Prostate gland (tissue), 2 donors: ENCODE measurements at regions not wholly inside any gene's neighbourhood (a gene's known extent, or its start where the extent isn't known, plus 50 kb on each side); places are given as distances from the start of the nearest gene placed in this dataset.

Experiments
- DNase-seq: peaks from one replicate; pipeline ENCODE4 v3.0.0-alpha.2; 2019; ENCODE audit warnings: low spot score
- H3K27ac ChIP-seq, 2 donors: fragments of 200-600 bp; sonication (generic); 2 replicates each; pipeline ENCODE4 v1.5.1; 2017 to 2019
- H3K27me3 ChIP-seq: fragments of 200-600 bp; sonication (generic); replicated peaks from 2 replicates; pipeline ENCODE4 v1.5.1; 2019; ENCODE audit not compliant: insufficient read depth
- H3K36me3 ChIP-seq, 2 donors: fragments of 200-600 bp; sonication (generic); 1 replicate in 1 of 2; 2 replicates in 1 of 2; pipeline versions ENCODE4 v1.5.1 to v1.8.1; 2017 to 2019
- H3K4me1 ChIP-seq: fragments of 200-600 bp; sonication (generic); replicated peaks from 2 replicates; pipeline ENCODE4 v1.5.1; 2019
- H3K4me3 ChIP-seq, 2 donors: fragments of 200-600 bp; sonication (generic); 2 replicates each; pipeline ENCODE4 v1.5.1; 2017 to 2019
- H3K9me3 ChIP-seq: fragments of 200-600 bp; sonication (generic); 2 replicates; pipeline ENCODE4 v1.5.1; 2017
- POLR2A ChIP-seq: fragments of 450-650 bp; IDR thresholded peaks from one replicate; pipeline ENCODE4 v1.6.1; 2016; ENCODE audit warnings: antibody characterized with exemption, mild to moderate bottlenecking
- POLR2AphosphoS5 ChIP-seq: sonication (generic); formaldehyde crosslinking; IDR thresholded peaks from one replicate; pipeline ENCODE4 v1.6.1; 2017; ENCODE audit warnings: antibody characterized with exemption
- WGBS: methylation state at CpG from one replicate; pipeline ENCODE4 v1.1.5; 2018; 5-methylcytosine and 5-hydroxymethylcytosine counted together
- intact Hi-C: fragments of 100-400 bp; cut with DNase I; formaldehyde crosslinking; loops from one replicate; pipeline ENCODE4 v1.14.2; 2022
- TF ChIP-seq, protein P1 (sequence below), 4 experiments: fragments of 200-600 bp in 2 of 4; fragments of 450-650 bp in 2 of 4; sonication (generic) in 2 of 4; IDR thresholded peaks; 1 replicate in 3 of 4; 2 replicates in 1 of 4; pipeline ENCODE4 v1.5.1; 2016 to 2019; ENCODE audit warnings: antibody characterized with exemption in 4 of 4, mild to moderate bottlenecking in 2 of 4, moderate library complexity in 2 of 4

DNA sequence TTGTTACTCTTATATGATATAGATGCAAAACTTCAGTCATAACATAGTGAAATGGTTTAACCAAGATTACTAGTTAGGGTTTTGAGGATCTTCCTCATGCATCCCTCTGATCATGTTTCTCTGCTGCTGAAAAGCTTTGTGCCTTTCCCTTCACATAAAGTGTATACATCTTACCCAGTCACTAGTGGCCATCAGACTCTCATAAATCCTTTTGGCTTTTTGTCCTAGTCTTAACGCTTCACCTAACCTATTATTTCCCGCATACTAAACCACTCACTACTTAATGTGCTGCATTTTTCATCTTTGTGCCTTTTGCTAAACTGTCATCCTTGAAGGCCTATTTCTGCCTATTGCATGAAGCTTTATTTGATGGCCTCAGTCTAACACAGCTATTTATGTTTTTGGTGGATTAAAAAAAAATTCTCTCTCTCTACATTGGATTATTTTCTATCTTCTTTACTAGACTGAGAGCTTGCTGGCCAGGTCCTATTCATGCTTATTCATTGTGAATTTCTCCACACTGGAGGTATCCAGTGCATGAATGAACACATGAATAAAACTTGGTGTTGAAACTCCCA, 717.6 kb upstream of the GOLIM4 start:
- Histone ChIP-seq H3K4me1 (no peaks in the 10 kb centered on the region), H3K9me3 (no peaks in the 10 kb centered on the region), H3K4me3 (no peak overlapping the region), H3K36me3 (no peaks in the 10 kb centered on the region), H3K27ac (no peak overlapping the region), H3K27me3 (no peaks in the 10 kb centered on the region)
- 85% methylated on average over 2 of the region's 2 CpGs for WGBS
- intact Hi-C loops = no loop called here
- no peak for DNase-seq
- TF ChIP-seq POLR2AphosphoS5 = no peak
- TF ChIP-seq, protein P1, sequence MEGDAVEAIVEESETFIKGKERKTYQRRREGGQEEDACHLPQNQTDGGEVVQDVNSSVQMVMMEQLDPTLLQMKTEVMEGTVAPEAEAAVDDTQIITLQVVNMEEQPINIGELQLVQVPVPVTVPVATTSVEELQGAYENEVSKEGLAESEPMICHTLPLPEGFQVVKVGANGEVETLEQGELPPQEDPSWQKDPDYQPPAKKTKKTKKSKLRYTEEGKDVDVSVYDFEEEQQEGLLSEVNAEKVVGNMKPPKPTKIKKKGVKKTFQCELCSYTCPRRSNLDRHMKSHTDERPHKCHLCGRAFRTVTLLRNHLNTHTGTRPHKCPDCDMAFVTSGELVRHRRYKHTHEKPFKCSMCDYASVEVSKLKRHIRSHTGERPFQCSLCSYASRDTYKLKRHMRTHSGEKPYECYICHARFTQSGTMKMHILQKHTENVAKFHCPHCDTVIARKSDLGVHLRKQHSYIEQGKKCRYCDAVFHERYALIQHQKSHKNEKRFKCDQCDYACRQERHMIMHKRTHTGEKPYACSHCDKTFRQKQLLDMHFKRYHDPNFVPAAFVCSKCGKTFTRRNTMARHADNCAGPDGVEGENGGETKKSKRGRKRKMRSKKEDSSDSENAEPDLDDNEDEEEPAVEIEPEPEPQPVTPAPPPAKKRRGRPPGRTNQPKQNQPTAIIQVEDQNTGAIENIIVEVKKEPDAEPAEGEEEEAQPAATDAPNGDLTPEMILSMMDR (IDR thresholded peaks at IDR 0.05) = no peak
- no peak for TF ChIP-seq POLR2A

DNA sequence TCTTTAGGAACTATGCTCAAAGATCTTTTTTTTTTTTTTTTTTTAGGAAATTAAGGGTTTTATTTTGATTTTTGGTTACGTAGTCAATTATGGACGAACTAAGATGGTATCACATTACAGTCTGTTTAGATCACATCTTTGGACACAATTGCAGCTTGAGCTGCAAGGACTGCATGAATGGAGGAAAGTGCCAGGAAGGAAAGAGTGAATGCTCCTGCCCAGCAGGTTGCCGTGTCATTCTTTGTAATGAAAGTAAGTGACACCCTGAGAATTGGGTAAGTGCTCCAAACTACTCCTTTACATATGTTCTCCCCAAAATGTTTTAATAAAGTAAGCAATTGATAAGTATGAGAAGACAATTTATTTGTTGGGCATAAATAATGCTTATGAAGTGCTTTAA, 716.5 kb upstream of the GOLIM4 start:
- no peak overlapping the region for H3K4me3 ChIP-seq
- H3K27me3 ChIP-seq = no peaks in the 10 kb centered on the region
- no peaks in the 10 kb centered on the region for H3K9me3 ChIP-seq
- no peak overlapping the region for H3K27ac ChIP-seq
- TF ChIP-seq POLR2A (no peak), POLR2AphosphoS5 (no peak)
- TF ChIP-seq, protein P1 (IDR thresholded peaks at IDR 0.05) = no peak
- no peaks in the 10 kb centered on the region for H3K36me3 ChIP-seq
- WGBS = 22% methylated on average over 3 of the region's 3 CpGs
- H3K4me1 ChIP-seq = no peaks in the 10 kb centered on the region
- intact Hi-C loops = no loop called here
- no peak for DNase-seq

DNA sequence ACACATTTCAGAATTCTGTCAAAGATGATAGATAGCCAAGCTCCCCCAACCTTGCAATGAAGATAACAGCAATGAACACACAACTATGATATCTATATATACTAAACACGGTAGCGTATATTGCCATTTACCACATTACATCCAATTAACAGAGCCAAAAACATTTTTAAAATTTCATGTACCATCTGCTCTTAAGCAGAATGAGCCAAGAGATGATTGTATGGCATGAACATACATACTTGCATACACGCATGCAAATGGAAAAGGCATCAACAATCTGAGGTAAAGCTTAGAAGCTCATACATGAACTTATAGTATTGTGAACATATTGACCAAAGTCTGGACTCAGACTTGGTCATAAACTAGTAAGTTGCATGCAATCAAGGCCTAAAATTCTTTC, 712.9 kb upstream of the GOLIM4 start:
- H3K27me3 ChIP-seq = no peaks in the 10 kb centered on the region
- H3K4me1 ChIP-seq = no peaks in the 10 kb centered on the region
- H3K9me3 ChIP-seq = no peaks in the 10 kb centered on the region
- intact Hi-C loops = no loop called here
- no peak overlapping the region for H3K27ac ChIP-seq
- no peak for TF ChIP-seq POLR2AphosphoS5
- TF ChIP-seq, protein P1 (IDR thresholded peaks at IDR 0.05) = no peak
- TF ChIP-seq POLR2A = no peak
- no peak for DNase-seq
- no peak overlapping the region for H3K4me3 ChIP-seq
- 95% methylated on average over 3 of the region's 3 CpGs for WGBS
- no peaks in the 10 kb centered on the region for H3K36me3 ChIP-seq

DNA sequence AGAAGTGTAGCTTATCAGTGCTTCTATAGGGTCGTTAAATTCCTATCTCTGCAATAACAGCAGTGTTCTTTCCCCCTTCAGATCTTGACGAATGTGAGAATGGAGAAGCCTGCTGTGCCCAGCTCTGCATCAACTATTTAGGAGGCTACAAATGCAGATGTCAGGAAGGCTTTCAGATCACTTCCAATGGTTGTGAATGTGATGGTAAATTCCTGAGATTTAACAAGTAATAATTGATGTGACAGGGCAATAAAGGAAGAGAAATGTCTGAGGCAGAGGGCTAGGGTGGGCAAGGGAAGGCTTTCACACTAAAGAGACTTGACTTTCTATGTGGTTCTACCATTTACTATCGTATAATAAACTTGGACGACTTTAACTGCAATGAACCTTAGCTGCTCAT, 711.7 kb upstream of the GOLIM4 start:
- Histone ChIP-seq H3K4me1 (no peaks in the 10 kb centered on the region), H3K27ac (no peak overlapping the region), H3K27me3 (no peaks in the 10 kb centered on the region), H3K36me3 (no peaks in the 10 kb centered on the region), H3K4me3 (no peak overlapping the region), H3K9me3 (no peaks in the 10 kb centered on the region)
- TF ChIP-seq POLR2AphosphoS5 = no peak
- TF ChIP-seq, protein P1 (IDR thresholded peaks at IDR 0.05) = no peak
- TF ChIP-seq POLR2A = no peak
- WGBS = 31% methylated on average over 4 of the region's 4 CpGs
- no peak for DNase-seq
- intact Hi-C loops = no loop called here

DNA sequence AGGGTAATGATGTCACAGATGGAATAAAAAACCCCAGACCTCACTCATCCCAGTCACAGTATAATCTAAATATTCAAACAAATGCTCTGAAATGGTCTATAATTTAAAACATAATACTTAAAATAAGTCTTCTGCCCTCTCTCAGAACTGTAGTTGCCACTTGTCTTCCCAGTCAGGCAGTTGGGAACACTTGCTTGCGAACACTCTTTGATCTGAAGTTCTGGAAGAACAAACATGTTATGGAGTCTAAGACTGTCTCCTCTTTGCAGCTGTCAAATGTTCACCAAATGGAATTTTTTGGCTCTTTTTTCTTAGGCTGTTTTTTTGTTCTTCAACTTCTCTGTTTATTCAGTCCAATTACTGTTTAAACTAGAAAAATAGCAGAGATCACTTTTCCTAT, 711.1 kb upstream of the GOLIM4 start:
- 69% methylated on average over 1 of the region's 1 CpG for WGBS
- H3K4me1 ChIP-seq = no peaks in the 10 kb centered on the region
- intact Hi-C loops = no loop called here
- H3K27ac ChIP-seq = no peak overlapping the region
- H3K4me3 ChIP-seq = no peak overlapping the region
- no peaks in the 10 kb centered on the region for H3K36me3 ChIP-seq
- no peak for DNase-seq
- TF ChIP-seq POLR2AphosphoS5 (no peak), POLR2A (no peak)
- TF ChIP-seq, protein P1 (IDR thresholded peaks at IDR 0.05) = no peak
- no peaks in the 10 kb centered on the region for H3K9me3 ChIP-seq
- H3K27me3 ChIP-seq = no peaks in the 10 kb centered on the region
